ENCODE measurements at regions not wholly inside any gene's neighbourhood (a gene's known extent, or its start where the extent isn't known, plus 50 kb on each side); places are given as distances from the start of the nearest gene placed in this dataset.

DNA sequence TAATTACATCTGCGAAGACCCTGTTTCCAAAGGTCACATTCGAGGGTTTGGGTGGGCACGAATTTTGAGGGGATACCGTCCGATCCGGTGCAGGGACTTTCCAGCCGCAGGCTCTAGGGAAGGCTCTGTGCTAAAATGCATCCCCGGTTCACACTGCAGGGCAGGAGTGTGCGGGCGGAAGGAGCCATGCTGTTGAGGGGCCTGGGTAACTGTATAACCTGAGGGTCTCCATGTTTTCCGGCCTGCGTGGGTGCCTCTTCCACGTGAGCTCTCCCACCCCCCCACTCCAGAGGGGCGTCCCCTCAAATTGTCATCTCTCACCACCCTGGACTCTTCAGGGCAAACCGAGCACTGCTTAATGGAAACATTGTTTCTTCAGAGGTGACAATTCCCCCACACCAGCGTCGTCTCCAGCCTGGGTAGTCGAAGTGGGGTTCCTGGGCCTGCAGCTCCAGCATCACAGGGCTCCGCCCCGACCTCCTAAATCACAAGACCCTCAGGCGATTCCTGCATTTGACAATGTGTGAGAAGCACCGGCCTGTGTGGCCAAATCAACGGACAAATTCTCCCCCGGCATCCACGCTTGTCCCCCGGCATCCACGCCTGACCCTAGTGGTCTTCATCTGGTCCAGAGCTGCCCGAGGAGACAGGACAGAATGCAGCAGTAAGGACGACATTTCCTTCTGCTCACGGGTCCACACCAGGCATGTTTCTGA is 51.2 kb downstream of the FOXL3 start:
- in situ Hi-C loops (cut with HindIII; ENCODE audit: low sequenced_read_pairs), result no loop called here

DNA sequence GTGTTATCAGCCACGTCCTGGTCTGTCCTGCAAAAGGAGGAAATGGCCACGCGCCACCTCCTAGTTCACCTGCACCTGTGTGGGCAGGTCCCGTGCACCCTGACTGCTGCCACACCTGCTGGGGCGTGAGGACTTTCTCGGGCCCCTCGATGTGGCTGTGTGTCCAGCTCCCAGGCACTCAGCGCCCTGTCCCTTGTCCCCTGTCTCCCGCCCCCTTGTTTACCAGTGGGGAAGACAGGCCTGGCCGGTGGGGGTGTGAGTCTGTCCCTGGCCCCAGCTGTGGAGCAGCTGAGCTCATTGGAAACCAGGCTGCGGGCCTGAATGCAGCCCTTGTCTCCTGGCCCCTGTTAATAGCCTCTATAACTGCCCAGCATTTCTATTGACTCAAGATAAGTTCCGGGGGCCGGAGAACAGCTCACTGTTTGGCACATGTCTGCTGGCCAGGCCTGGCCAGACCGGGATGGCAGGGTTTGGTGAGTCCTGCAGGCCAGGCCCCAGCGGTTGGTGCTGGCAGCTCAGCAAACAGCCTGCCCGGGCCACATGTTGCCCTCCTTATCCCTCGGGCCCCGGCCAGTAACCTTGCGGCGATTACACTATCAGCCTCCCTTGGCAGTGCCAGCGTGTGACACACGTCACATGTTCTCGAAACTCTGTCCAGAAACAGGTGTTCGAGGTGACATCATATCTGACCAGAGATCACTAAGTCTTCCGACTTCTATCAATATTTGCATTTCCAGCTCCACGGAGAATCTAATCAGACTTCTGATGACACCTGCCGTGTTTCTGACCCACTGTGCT is 52.1 kb downstream of the FOXL3 start:
- in situ Hi-C loops (cut with HindIII; ENCODE audit: low sequenced_read_pairs), result no loop called here

- in situ Hi-C loops (cut with HindIII; ENCODE audit: low sequenced_read_pairs), result no loop called here
Measured at GRCh38 chr7:342681-343216, 52.8 kb downstream of the FOXL3 start.

- in situ Hi-C loops (cut with HindIII; ENCODE audit: low sequenced_read_pairs), result no loop called here
Measured at GRCh38 chr7:343227-343822, 53.4 kb downstream of the FOXL3 start.

- in situ Hi-C loops (cut with HindIII; ENCODE audit: low sequenced_read_pairs), result no loop called here
Measured at GRCh38 chr7:343864-344607, 54.1 kb downstream of the FOXL3 start.

DNA sequence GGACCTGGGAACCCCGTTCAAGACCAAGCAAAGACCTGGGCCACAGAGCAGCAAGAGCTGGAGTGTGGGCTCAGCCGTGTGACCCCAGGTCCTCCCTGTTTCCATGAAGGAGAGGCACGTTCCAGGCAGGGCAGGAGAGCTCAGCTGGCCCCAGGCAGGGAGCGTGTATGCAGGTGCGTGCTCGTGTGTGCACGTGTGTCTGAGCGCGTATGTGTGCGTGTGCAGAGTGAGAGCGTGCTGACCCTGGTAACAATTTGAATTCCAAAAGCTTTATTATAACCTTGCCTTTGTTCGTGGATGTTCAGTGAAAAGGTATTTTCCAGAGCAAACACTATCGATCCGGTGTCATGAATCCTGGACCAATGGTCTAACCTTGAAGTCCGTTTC is 54.6 kb downstream of the FOXL3 start:
- in situ Hi-C loops (cut with HindIII; ENCODE audit: low sequenced_read_pairs), result no loop called here

DNA sequence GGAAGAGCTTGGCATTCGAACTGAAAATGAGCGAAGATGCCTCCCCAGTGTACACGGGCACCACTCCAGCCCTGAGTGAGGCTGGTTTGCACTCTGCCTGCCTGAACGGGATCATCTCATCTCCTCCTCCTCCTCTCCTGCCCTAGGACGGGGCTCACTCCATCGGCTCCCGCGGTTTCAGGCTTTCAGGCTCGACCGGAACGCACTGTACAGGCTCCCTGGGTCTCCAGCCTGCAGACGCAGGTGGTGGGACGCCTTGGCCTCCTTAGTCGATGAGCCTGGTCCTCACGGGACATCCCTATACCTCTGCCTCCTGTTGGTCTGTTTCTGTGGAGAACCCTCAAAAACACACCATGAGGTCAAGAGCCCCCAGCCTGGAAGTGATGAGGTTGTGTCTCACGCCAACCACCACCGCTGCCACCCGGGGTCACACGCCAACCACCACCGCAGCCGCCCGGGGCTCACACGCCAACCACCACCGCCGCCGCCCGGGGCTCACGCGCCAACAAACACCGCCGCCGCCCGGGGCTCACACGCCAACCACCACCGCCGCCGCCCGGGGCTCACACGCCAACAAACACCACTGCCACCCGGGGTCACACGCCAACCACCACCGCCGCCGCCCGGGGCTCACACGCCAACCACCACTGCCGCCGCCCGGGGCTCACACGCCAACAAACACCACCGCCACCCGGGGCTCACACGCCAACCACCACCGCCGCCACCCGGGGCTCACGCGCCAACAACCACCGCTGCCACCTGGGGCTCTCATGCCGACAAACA is 56.3 kb downstream of the FOXL3 start:
- in situ Hi-C loops (cut with HindIII; ENCODE audit: low sequenced_read_pairs), result no loop called here

GRCh38 chr7:347001-347590 is 57.1 kb downstream of the FOXL3 start:
- in situ Hi-C loops (cut with HindIII; ENCODE audit: low sequenced_read_pairs), result no loop called here

DNA sequence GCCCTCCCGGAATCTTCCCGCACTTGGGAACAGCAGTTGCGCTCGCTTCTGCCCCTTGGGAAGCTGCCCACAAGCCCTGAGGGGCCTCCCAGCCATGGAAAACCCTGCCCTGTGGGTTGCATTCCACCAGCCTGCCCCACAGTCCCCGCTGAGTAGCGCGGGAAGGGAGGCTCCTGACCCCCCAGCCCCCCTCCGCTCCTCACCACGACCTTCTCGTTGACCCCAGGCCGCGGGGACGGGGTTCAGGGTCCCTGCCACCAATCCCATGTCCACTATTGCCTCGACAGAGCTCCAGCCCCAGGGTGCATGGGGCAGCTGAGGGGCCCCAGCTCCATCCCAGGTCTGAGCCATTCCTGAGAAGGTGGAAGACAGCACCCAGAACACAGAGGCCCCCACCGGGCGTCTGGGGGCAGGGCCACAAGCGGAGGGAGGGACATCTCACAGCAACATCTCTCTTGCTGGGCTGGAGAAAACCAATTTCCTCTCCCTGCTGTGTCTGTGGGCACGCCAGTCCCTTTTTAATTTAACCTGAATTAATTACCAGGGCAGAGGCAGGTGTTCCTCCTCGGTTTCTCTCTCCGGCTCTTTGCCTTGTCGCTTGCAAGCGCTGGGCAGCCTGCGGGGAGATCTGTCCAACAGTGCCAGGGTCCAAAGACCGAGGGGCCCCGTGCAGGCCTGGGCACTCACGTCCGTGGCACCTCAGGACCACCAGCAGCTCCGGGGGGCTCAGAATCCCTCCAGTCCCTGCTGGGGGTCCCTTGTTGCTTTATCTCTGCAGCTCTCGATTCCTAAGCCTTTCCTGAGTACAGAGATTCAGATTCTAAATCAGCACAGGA is 57.9 kb downstream of the FOXL3 start:
- in situ Hi-C loops (cut with HindIII; ENCODE audit: low sequenced_read_pairs), result no loop called here

DNA sequence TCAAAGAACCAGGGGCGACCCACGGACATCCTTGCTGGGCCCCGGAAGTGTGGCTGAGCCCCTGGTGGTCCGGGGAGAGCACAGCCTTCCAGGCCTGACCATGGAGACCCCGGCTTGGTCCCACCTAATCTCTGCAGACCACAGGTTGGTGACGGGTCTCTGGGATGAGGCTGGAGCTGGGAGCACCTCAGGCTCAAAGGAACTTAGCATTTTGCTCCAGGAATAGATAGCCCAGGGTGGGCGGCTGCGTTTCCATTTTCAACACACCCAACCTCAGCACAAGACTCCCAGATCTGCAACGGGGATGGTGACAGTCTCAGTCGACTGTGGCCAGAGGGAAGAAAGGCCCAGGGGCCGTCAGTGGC is 58.5 kb downstream of the FOXL3 start:
- in situ Hi-C loops (cut with HindIII; ENCODE audit: low sequenced_read_pairs), result no loop called here

DNA sequence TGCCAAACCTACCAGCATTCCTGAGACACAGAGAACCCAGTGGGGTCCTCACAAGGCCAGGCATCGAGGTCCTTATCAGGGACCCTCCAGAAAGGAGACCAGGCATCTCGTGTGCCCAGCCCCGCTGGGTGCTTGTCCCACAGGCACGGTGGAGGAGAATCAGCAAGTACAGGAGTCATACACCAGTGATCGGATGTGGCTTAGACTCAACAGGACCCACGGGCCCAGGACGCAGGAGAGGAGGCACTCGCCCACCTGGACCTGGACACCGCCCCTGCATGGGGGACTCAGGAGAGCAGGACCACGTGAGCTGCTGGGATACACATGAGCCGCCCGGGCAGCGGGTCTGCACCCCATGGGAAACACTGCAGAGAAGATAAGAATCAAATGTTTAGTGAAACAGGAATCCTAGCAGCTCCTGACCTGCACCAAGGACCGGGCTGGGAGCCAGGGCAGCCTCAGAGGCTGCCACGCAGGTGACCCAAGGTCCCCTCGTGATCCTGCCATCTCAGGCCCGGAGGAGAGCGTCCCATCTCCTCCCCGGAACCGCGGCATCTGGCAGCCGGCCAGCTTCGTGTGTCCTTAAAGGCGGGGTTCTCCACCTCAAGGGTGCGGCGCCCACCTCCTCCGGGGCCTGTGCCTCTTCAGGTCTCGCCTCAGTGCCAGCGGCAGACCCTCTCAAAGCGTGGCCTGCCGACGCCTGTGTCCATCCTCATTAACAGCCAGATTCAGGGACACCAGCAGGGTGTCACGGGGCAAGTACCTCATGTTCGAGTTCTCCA is 59.2 kb downstream of the FOXL3 start:
- in situ Hi-C loops (cut with HindIII; ENCODE audit: low sequenced_read_pairs), result no loop called here

- in situ Hi-C loops (cut with HindIII; ENCODE audit: low sequenced_read_pairs), result no loop called here
Measured at GRCh38 chr7:351256-351655, 61.3 kb downstream of the FOXL3 start.

DNA sequence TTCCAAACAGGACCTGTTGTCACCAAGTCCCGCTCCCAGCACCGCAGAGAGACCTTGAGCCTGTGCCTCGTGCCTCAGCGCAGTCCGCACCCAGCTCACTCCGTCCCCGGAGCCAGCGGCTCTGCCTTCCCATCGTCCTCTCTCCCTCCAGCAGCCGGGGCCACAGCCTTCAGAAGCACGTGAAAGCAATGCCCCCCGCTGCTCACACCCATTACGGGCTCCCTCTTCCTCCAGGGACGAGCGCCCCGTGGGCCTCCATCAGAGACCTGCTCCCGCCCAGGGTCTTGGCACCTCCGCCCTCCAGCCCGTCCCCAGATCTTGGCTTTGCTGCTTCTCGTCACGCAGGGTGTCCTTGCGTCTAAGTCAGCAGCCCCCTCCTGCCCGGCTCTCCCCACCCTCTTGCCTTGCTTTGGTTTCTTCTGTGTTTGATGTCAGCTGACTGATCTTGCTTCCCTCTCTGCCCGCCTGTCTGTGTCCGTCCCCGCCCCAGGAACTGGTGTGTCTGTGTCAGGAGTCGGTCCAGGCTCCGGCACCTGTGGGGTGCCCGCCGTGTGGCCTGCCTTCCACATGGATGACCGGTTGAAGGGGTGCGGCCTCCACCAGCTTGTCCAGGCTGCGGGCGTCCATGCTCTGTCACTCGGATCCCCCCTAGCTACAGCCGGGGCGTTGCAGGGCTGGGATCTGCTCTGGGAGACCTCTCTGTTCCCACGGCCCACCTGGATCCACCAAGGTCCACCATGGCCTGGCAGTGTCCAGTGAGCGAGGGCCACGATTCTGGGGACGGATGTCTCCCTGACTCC is 61.9 kb downstream of the FOXL3 start:
- in situ Hi-C loops (cut with HindIII; ENCODE audit: low sequenced_read_pairs), result no loop called here

DNA sequence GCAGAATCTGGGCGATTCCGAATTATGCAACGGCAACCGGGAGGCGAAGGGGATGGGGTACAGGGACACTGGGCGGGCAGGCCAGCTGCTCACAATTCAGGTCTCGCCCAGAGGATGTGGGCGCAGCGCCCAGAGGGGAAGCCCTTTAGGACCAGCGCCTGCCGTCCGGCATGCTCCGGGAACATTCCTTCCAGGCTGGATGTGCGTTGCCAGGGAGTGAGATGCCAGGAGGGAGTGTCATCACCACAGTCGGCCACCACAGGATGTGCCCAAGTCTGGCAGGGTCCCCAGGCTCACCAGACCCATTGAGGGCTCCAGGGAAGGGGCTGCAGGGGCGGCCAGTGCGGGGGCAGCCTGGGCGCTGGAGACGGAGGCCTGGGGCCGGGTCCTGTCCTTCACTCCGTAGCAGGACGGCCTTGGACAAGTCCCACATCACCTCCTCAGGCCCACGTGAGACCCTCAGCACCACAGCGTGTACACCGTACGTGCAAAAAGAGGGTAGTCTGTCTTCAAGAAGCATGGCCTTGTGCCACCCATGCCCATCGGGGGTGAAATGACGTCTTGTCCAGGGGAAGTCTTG is 63.9 kb downstream of the FOXL3 start:
- in situ Hi-C loops (cut with HindIII; ENCODE audit: low sequenced_read_pairs), result no loop called here

DNA sequence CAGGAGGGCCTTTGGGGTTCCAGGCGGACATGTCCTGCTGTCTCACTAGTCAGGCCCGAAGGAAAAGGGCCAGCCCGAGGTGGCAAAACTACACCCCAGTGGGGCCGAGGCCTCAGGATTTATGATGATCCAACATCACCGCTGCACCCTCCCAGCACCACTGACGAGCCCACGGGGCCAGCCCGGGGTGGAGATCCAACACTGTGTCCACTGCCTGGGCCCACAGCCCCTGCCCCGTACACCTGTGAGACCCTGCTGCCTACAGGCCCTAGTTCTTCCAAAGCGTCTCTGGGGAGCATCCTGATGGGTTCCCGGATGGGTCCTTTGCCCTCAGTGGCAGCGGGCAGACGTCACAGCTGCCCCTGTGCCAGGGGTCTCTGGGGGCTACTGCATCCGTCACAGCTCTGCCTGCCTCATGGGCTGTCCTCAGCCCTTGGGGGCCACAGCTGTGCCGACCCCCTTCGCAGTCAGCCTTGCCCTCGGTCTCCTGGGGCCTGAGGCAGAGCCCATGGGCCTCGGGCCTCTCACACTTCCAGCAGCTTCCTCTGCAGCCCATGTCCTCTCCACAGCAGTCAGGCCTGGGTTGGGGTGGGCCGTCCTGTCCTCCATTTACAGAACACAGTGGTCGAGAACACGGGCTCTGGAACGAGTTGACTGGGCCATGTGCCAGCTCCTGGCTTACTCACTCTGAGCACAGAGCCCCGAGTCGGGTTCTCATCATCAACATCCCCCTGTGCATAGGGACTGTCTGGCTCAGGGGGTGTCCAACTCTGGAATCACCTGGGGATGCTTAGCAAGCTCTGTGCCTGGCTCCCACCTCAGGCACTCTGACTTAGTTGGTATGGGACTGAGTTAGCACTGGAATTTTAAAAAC is 64.9 kb downstream of the FOXL3 start:
- in situ Hi-C loops (cut with HindIII; ENCODE audit: low sequenced_read_pairs), result no loop called here

GRCh38 chr7:355568-355967 is 65.6 kb downstream of the FOXL3 start:
- in situ Hi-C loops (cut with HindIII; ENCODE audit: low sequenced_read_pairs), result no loop called here
